ENCODE measurements at regions not wholly inside any gene's neighbourhood (a gene's known extent, or its start where the extent isn't known, plus 50 kb on each side); places are given as distances from the start of the nearest gene placed in this dataset.

- Histone ChIP-seq H3K9ac (ENCODE audit: low read length in 2 of 2) (no peak overlapping the region), H3K4me3 (ENCODE audit: low read length in 2 of 2) (no peak overlapping the region), H3K27me3 (ENCODE audit: control insufficient read depth in 1 of 2, insufficient read depth in 2 of 2, low read length in 2 of 2) (no peaks in the 10 kb centered on the region), H3K9me3 (ENCODE audit: control insufficient read depth in 2 of 2, low read length in 2 of 2) (peaks cover 0 to 2% of the 10 kb centered on the region in 2 donors), H3K4me1 (ENCODE audit: control insufficient read depth, insufficient read depth, low read length) (no peaks in the 10 kb centered on the region), H3K36me3 (ENCODE audit: control insufficient read depth in 2 of 2, insufficient read depth in 2 of 2, low read length in 2 of 2) (no peaks in the 10 kb centered on the region), H3K27ac (ENCODE audit: low read length) (no peak overlapping the region)
Measured at GRCh38 chr10:33067917-33068316, 109.9 kb upstream of the ITGB1 start.

- no peaks in the 10 kb centered on the region for H3K36me3 ChIP-seq (ENCODE audit: control insufficient read depth in 2 of 2, insufficient read depth in 2 of 2, low read length in 2 of 2)
- peaks cover 0 to 2% of the 10 kb centered on the region in 2 donors for H3K9me3 ChIP-seq (ENCODE audit: control insufficient read depth in 2 of 2, low read length in 2 of 2)
- H3K9ac ChIP-seq (ENCODE audit: low read length in 2 of 2), result no peak overlapping the region
- H3K27ac ChIP-seq (ENCODE audit: low read length), result no peak overlapping the region
- H3K4me3 ChIP-seq (ENCODE audit: low read length in 2 of 2), result no peak overlapping the region
- no peaks in the 10 kb centered on the region for H3K27me3 ChIP-seq (ENCODE audit: control insufficient read depth in 1 of 2, insufficient read depth in 2 of 2, low read length in 2 of 2)
- no peaks in the 10 kb centered on the region for H3K4me1 ChIP-seq (ENCODE audit: control insufficient read depth, insufficient read depth, low read length)
Measured at GRCh38 chr10:33067481-33067880, 109.5 kb upstream of the ITGB1 start.

- Histone ChIP-seq H3K36me3 (ENCODE audit: control insufficient read depth in 2 of 2, insufficient read depth in 2 of 2, low read length in 2 of 2) (no peaks in the 10 kb centered on the region), H3K27ac (ENCODE audit: low read length) (no peak overlapping the region), H3K27me3 (ENCODE audit: control insufficient read depth in 1 of 2, insufficient read depth in 2 of 2, low read length in 2 of 2) (no peaks in the 10 kb centered on the region), H3K4me1 (ENCODE audit: control insufficient read depth, insufficient read depth, low read length) (no peaks in the 10 kb centered on the region), H3K9ac (ENCODE audit: low read length in 2 of 2) (no peak overlapping the region), H3K4me3 (ENCODE audit: low read length in 2 of 2) (no peak overlapping the region), H3K9me3 (ENCODE audit: control insufficient read depth in 2 of 2, low read length in 2 of 2) (peaks cover 0 to 2% of the 10 kb centered on the region in 2 donors)
Measured at GRCh38 chr10:33066558-33067236, 108.7 kb upstream of the ITGB1 start.

- Histone ChIP-seq H3K9me3 (ENCODE audit: control insufficient read depth in 2 of 2, low read length in 2 of 2) (no peaks in the 10 kb centered on the region), H3K4me3 (ENCODE audit: low read length in 2 of 2) (no peak overlapping the region), H3K27ac (ENCODE audit: low read length) (no peak overlapping the region), H3K4me1 (ENCODE audit: control insufficient read depth, insufficient read depth, low read length) (no peaks in the 10 kb centered on the region), H3K27me3 (ENCODE audit: control insufficient read depth in 1 of 2, insufficient read depth in 2 of 2, low read length in 2 of 2) (no peaks in the 10 kb centered on the region), H3K36me3 (ENCODE audit: control insufficient read depth in 2 of 2, insufficient read depth in 2 of 2, low read length in 2 of 2) (no peaks in the 10 kb centered on the region), H3K9ac (ENCODE audit: low read length in 2 of 2) (no peak overlapping the region)
Measured at GRCh38 chr10:33065111-33065510, 107.1 kb upstream of the ITGB1 start.

GRCh38 chr10:33064706-33065105, 106.7 kb upstream of the ITGB1 start:
- Histone ChIP-seq H3K27ac (ENCODE audit: low read length) (no peak overlapping the region), H3K4me1 (ENCODE audit: control insufficient read depth, insufficient read depth, low read length) (no peaks in the 10 kb centered on the region), H3K27me3 (ENCODE audit: control insufficient read depth in 1 of 2, insufficient read depth in 2 of 2, low read length in 2 of 2) (no peaks in the 10 kb centered on the region), H3K4me3 (ENCODE audit: low read length in 2 of 2) (no peak overlapping the region), H3K36me3 (ENCODE audit: control insufficient read depth in 2 of 2, insufficient read depth in 2 of 2, low read length in 2 of 2) (no peaks in the 10 kb centered on the region), H3K9ac (ENCODE audit: low read length in 2 of 2) (no peak overlapping the region), H3K9me3 (ENCODE audit: control insufficient read depth in 2 of 2, low read length in 2 of 2) (no peaks in the 10 kb centered on the region)

- Histone ChIP-seq H3K9ac (ENCODE audit: low read length in 2 of 2) (no peak overlapping the region), H3K36me3 (ENCODE audit: control insufficient read depth in 2 of 2, insufficient read depth in 2 of 2, low read length in 2 of 2) (no peaks in the 10 kb centered on the region), H3K27ac (ENCODE audit: low read length) (no peak overlapping the region), H3K4me1 (ENCODE audit: control insufficient read depth, insufficient read depth, low read length) (no peaks in the 10 kb centered on the region), H3K4me3 (ENCODE audit: low read length in 2 of 2) (no peak overlapping the region), H3K9me3 (ENCODE audit: control insufficient read depth in 2 of 2, low read length in 2 of 2) (no peaks in the 10 kb centered on the region), H3K27me3 (ENCODE audit: control insufficient read depth in 1 of 2, insufficient read depth in 2 of 2, low read length in 2 of 2) (peaks cover 0 to 2% of the 10 kb centered on the region in 2 donors)
Measured at GRCh38 chr10:33057620-33058019, 99.6 kb upstream of the ITGB1 start.

- no peak overlapping the region for H3K4me3 ChIP-seq (ENCODE audit: low read length in 2 of 2)
- H3K36me3 ChIP-seq (ENCODE audit: control insufficient read depth in 2 of 2, insufficient read depth in 2 of 2, low read length in 2 of 2), result no peaks in the 10 kb centered on the region
- no peaks in the 10 kb centered on the region for H3K9me3 ChIP-seq (ENCODE audit: control insufficient read depth in 2 of 2, low read length in 2 of 2)
- H3K9ac ChIP-seq (ENCODE audit: low read length in 2 of 2), result no peak overlapping the region
- H3K4me1 ChIP-seq (ENCODE audit: control insufficient read depth, insufficient read depth, low read length), result no peaks in the 10 kb centered on the region
- H3K27me3 ChIP-seq (ENCODE audit: control insufficient read depth in 1 of 2, insufficient read depth in 2 of 2, low read length in 2 of 2), result peaks cover 0 to 2% of the 10 kb centered on the region in 2 donors
- no peak overlapping the region for H3K27ac ChIP-seq (ENCODE audit: low read length)
Measured at GRCh38 chr10:33056828-33057596, 99.0 kb upstream of the ITGB1 start.

- no peaks in the 10 kb centered on the region for H3K4me1 ChIP-seq (ENCODE audit: control insufficient read depth, insufficient read depth, low read length)
- H3K36me3 ChIP-seq (ENCODE audit: control insufficient read depth in 2 of 2, insufficient read depth in 2 of 2, low read length in 2 of 2), result no peaks in the 10 kb centered on the region
- peaks cover 0 to 2% of the 10 kb centered on the region in 2 donors for H3K27me3 ChIP-seq (ENCODE audit: control insufficient read depth in 1 of 2, insufficient read depth in 2 of 2, low read length in 2 of 2)
- H3K27ac ChIP-seq (ENCODE audit: low read length), result no peak overlapping the region
- H3K4me3 ChIP-seq (ENCODE audit: low read length in 2 of 2), result no peak overlapping the region
- H3K9ac ChIP-seq (ENCODE audit: low read length in 2 of 2), result no peak overlapping the region
- H3K9me3 ChIP-seq (ENCODE audit: control insufficient read depth in 2 of 2, low read length in 2 of 2), result no peaks in the 10 kb centered on the region
Measured at GRCh38 chr10:33055625-33056024, 97.6 kb upstream of the ITGB1 start.

GRCh38 chr10:33052915-33053810, 95.1 kb upstream of the ITGB1 start:
- Histone ChIP-seq H3K27me3 (ENCODE audit: control insufficient read depth in 1 of 2, insufficient read depth in 2 of 2, low read length in 2 of 2) (peaks cover 0 to 2% of the 10 kb centered on the region in 2 donors), H3K4me3 (ENCODE audit: low read length in 2 of 2) (no peak overlapping the region), H3K9me3 (ENCODE audit: control insufficient read depth in 2 of 2, low read length in 2 of 2) (no peaks in the 10 kb centered on the region), H3K9ac (ENCODE audit: low read length in 2 of 2) (no peak overlapping the region), H3K4me1 (ENCODE audit: control insufficient read depth, insufficient read depth, low read length) (no peaks in the 10 kb centered on the region), H3K36me3 (ENCODE audit: control insufficient read depth in 2 of 2, insufficient read depth in 2 of 2, low read length in 2 of 2) (no peaks in the 10 kb centered on the region), H3K27ac (ENCODE audit: low read length) (no peak overlapping the region)

GRCh38 chr10:33052263-33052875, 94.3 kb upstream of the ITGB1 start:
- H3K4me1 ChIP-seq (ENCODE audit: control insufficient read depth, insufficient read depth, low read length), result no peaks in the 10 kb centered on the region
- H3K27me3 ChIP-seq (ENCODE audit: control insufficient read depth in 1 of 2, insufficient read depth in 2 of 2, low read length in 2 of 2), result peaks cover 0 to 2% of the 10 kb centered on the region in 2 donors

More at GRCh38 chr10:33052263-33052875, 94.3 kb upstream of the ITGB1 start:
- Histone ChIP-seq H3K36me3 (ENCODE audit: control insufficient read depth in 2 of 2, insufficient read depth in 2 of 2, low read length in 2 of 2) (no peaks in the 10 kb centered on the region), H3K9ac (ENCODE audit: low read length in 2 of 2) (no peak overlapping the region), H3K4me3 (ENCODE audit: low read length in 2 of 2) (no peak overlapping the region), H3K27ac (ENCODE audit: low read length) (no peak overlapping the region), H3K9me3 (ENCODE audit: control insufficient read depth in 2 of 2, low read length in 2 of 2) (no peaks in the 10 kb centered on the region)

Data from stomach smooth muscle (tissue), 2 donors.